DMS79 treated with DMSO at 0.1 percent for 48 hours (cell line): ENCODE measurements at regions not wholly inside any gene's neighbourhood (a gene's known extent, or its start where the extent isn't known, plus 50 kb on each side); places are given as distances from the start of the nearest gene placed in this dataset.
"Not testable (repeated sequence)": the region's sequence is repeated elsewhere in the genome, so short reads cannot be mapped to it uniquely, and the experiment has no call there.

Experiments used
- DNase-seq: peaks from one replicate; lab custom pipeline; 2025; lab: John Stamatoyannopoulos, UW

- peak; percentile 82 for DNase-seq
Measured at GRCh38 chr18:1488957-1489356, 584.3 kb downstream of the ADCYAP1 start.

GRCh38 chr18:1495387-1495786 is 590.7 kb downstream of the ADCYAP1 start:
- DNase-seq: no peak

GRCh38 chr18:1496096-1496495 is 591.4 kb downstream of the ADCYAP1 start:
- DNase-seq: no peak

- no peak for DNase-seq
Measured at GRCh38 chr18:1498216-1498615, 593.5 kb downstream of the ADCYAP1 start.

- DNase-seq: no peak
Measured at GRCh38 chr18:1499265-1499664, 594.6 kb downstream of the ADCYAP1 start.

GRCh38 chr18:1503847-1504246 is 599.2 kb downstream of the ADCYAP1 start:
- no peak for DNase-seq

- no peak for DNase-seq
Measured at GRCh38 chr18:1505856-1506255, 601.2 kb downstream of the ADCYAP1 start.

- DNase-seq: no peak
Measured at GRCh38 chr18:1510542-1511179, 606.0 kb downstream of the ADCYAP1 start.

- DNase-seq: no peak
Measured at GRCh38 chr18:1511619-1512311, 607.1 kb downstream of the ADCYAP1 start.

GRCh38 chr18:1513519-1513918 is 608.8 kb downstream of the ADCYAP1 start:
- no peak for DNase-seq

- not testable (repeated sequence) for DNase-seq
Measured at GRCh38 chr18:1521588-1522248, 617.0 kb downstream of the ADCYAP1 start.

- DNase-seq: no peak
Measured at GRCh38 chr18:1522249-1522615, 617.6 kb downstream of the ADCYAP1 start.

- DNase-seq: no peak
Measured at GRCh38 chr18:1526991-1527390, 622.3 kb downstream of the ADCYAP1 start.

- no peak for DNase-seq
Measured at GRCh38 chr18:1527805-1528204, 623.1 kb downstream of the ADCYAP1 start.

- DNase-seq: no peak
Measured at GRCh38 chr18:1528447-1528846, 623.8 kb downstream of the ADCYAP1 start.

GRCh38 chr18:1528964-1529509 is 624.4 kb downstream of the ADCYAP1 start:
- no peak for DNase-seq

GRCh38 chr18:1530650-1531049 is 626.0 kb downstream of the ADCYAP1 start:
- DNase-seq: no peak

- DNase-seq: no peak
Measured at GRCh38 chr18:1539276-1539675, 634.6 kb downstream of the ADCYAP1 start.

- no peak for DNase-seq
Measured at GRCh38 chr18:1541478-1541877, 636.8 kb downstream of the ADCYAP1 start.

GRCh38 chr18:1542230-1542774 is 637.6 kb downstream of the ADCYAP1 start:
- DNase-seq: no peak

- DNase-seq: no peak
Measured at GRCh38 chr18:1544016-1544415, 639.3 kb downstream of the ADCYAP1 start.

GRCh38 chr18:1557711-1558110 is 653.0 kb downstream of the ADCYAP1 start:
- DNase-seq: not testable (repeated sequence)

GRCh38 chr18:1559563-1559962 is 654.9 kb downstream of the ADCYAP1 start:
- DNase-seq: no peak
